ENCODE measurements at regions not wholly inside any gene's neighbourhood (a gene's known extent, or its start where the extent isn't known, plus 50 kb on each side); places are given as distances from the start of the nearest gene placed in this dataset.

GRCh38 chr16:6281274-6281673 lies 1051.4 kb upstream of the RBFOX1 start:
- WGBS, 2 donors = 84 to 87% methylated on average over 8 of the region's 8 CpGs
- H3K4me1 ChIP-seq = no peaks in the 10 kb centered on the region
- H3K9me3 ChIP-seq = no peaks in the 10 kb centered on the region
- intact Hi-C loops (cut with DNase I; ENCODE audit: low total_unique reads) = no loop called here
- TF ChIP-seq POLR2A (IDR thresholded peaks at IDR 0.05) = no peak
- no peak for TF ChIP-seq CTCF (IDR thresholded peaks at IDR 0.05)
- H3K27ac ChIP-seq = no peak overlapping the region
- DNase-seq = no peak
- H3K27me3 ChIP-seq = no peaks in the 10 kb centered on the region
- H3K36me3 ChIP-seq (ENCODE audit: low read depth, missing control alignments) = no peaks in the 10 kb centered on the region
- no peak overlapping the region for H3K4me3 ChIP-seq

GRCh38 chr16:6280055-6280454 lies 1052.6 kb upstream of the RBFOX1 start:
- Histone ChIP-seq H3K4me3 (no peak overlapping the region), H3K4me1 (no peaks in the 10 kb centered on the region), H3K27me3 (no peaks in the 10 kb centered on the region), H3K27ac (no peak overlapping the region), H3K9me3 (no peaks in the 10 kb centered on the region), H3K36me3 (ENCODE audit: low read depth, missing control alignments) (no peaks in the 10 kb centered on the region)
- intact Hi-C loops (cut with DNase I; ENCODE audit: low total_unique reads) = no loop called here
- TF ChIP-seq POLR2A (IDR thresholded peaks at IDR 0.05) = no peak
- TF ChIP-seq CTCF (IDR thresholded peaks at IDR 0.05) = no peak
- 58 to 75% methylated on average over 6 of the region's 6 CpGs for WGBS, 2 donors
- no peak for DNase-seq

GRCh38 chr16:6279286-6279685 lies 1053.4 kb upstream of the RBFOX1 start:
- no peak for DNase-seq
- 57 to 62% methylated on average over 3 of the region's 3 CpGs for WGBS, 2 donors
- no peaks in the 10 kb centered on the region for H3K4me1 ChIP-seq
- H3K36me3 ChIP-seq (ENCODE audit: low read depth, missing control alignments) = no peaks in the 10 kb centered on the region
- no peak overlapping the region for H3K4me3 ChIP-seq
- no peak overlapping the region for H3K27ac ChIP-seq
- H3K27me3 ChIP-seq = no peaks in the 10 kb centered on the region
- H3K9me3 ChIP-seq = no peaks in the 10 kb centered on the region
- intact Hi-C loops (cut with DNase I; ENCODE audit: low total_unique reads) = loop anchor here (10.0 kb wide), 1 partner anchor 74 kb away; no protein-coding TSS in a partner anchor
- TF ChIP-seq POLR2A (IDR thresholded peaks at IDR 0.05) (no peak), CTCF (IDR thresholded peaks at IDR 0.05) (no peak)

DNA sequence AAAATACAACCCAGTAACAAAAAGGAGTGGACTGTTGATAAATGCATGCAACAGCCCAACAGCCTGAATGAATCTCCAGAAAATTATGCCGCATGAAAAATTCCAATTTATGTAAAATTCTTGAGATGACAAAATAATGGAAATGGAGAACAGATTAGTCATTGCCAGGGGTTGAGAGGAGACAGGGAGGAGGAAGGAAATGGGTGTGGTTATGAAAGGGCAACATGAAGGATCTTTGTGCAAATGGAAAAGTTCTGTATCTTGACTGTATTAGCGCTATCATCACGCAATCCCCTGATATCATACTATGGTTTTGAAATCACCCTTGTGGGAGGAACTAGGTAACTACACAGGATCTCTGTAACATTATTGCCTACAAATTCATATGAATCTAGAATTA lies 1058.3 kb upstream of the RBFOX1 start:
- Histone ChIP-seq H3K4me3 (no peak overlapping the region), H3K36me3 (ENCODE audit: low read depth, missing control alignments) (no peaks in the 10 kb centered on the region), H3K27me3 (no peaks in the 10 kb centered on the region), H3K4me1 (no peaks in the 10 kb centered on the region), H3K9me3 (no peaks in the 10 kb centered on the region), H3K27ac (no peak overlapping the region)
- no peak for DNase-seq
- TF ChIP-seq POLR2A (IDR thresholded peaks at IDR 0.05) (no peak), CTCF (IDR thresholded peaks at IDR 0.05) (no peak)
- intact Hi-C loops (cut with DNase I; ENCODE audit: low total_unique reads) = loop anchor here (10.0 kb wide), 1 partner anchor 70 kb away; no protein-coding TSS in a partner anchor
- 91 to 92% methylated on average over 3 of the region's 3 CpGs for WGBS, 2 donors

- Histone ChIP-seq H3K4me3 (no peak overlapping the region), H3K27me3 (no peaks in the 10 kb centered on the region), H3K9me3 (no peaks in the 10 kb centered on the region), H3K36me3 (ENCODE audit: low read depth, missing control alignments) (no peaks in the 10 kb centered on the region), H3K27ac (no peak overlapping the region), H3K4me1 (no peaks in the 10 kb centered on the region)
- 64 to 67% methylated on average over 3 of the region's 3 CpGs for WGBS, 2 donors
- intact Hi-C loops (cut with DNase I; ENCODE audit: low total_unique reads) = no loop called here
- no peak for DNase-seq
- TF ChIP-seq POLR2A (IDR thresholded peaks at IDR 0.05) (no peak), CTCF (IDR thresholded peaks at IDR 0.05) (no peak)
Measured at GRCh38 chr16:6267682-6268081, 1065.0 kb upstream of the RBFOX1 start.
